ENCODE measurements at regions not wholly inside any gene's neighbourhood (a gene's known extent, or its start where the extent isn't known, plus 50 kb on each side); places are given as distances from the start of the nearest gene placed in this dataset.

GRCh38 chr1:235019471-235019870, 109.2 kb downstream of the TOMM20 start:
- no peak overlapping the region for H3K27ac ChIP-seq (replicated peaks)
- no peak overlapping the region for H3K4me3 ChIP-seq (replicated peaks; ENCODE audit: insufficient read depth, low read length)
- H3K27me3 ChIP-seq (ENCODE audit: insufficient read depth, poor library complexity, severe bottlenecking) = no peaks in the 10 kb centered on the region
- no peak for DNase-seq (ENCODE audit: low read depth in 1 of 2, low spot score in 1 of 2)
- TF ChIP-seq GABPA (IDR thresholded peaks at IDR 0.05; ENCODE audit: low read depth) = no peak
- no peak for TF ChIP-seq SPI1 (IDR thresholded peaks at IDR 0.05; ENCODE audit: borderline replicate concordance, low read depth)
- TF ChIP-seq, protein P1, sequence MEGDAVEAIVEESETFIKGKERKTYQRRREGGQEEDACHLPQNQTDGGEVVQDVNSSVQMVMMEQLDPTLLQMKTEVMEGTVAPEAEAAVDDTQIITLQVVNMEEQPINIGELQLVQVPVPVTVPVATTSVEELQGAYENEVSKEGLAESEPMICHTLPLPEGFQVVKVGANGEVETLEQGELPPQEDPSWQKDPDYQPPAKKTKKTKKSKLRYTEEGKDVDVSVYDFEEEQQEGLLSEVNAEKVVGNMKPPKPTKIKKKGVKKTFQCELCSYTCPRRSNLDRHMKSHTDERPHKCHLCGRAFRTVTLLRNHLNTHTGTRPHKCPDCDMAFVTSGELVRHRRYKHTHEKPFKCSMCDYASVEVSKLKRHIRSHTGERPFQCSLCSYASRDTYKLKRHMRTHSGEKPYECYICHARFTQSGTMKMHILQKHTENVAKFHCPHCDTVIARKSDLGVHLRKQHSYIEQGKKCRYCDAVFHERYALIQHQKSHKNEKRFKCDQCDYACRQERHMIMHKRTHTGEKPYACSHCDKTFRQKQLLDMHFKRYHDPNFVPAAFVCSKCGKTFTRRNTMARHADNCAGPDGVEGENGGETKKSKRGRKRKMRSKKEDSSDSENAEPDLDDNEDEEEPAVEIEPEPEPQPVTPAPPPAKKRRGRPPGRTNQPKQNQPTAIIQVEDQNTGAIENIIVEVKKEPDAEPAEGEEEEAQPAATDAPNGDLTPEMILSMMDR (IDR thresholded peaks at IDR 0.05; ENCODE audit: insufficient read depth, low read length) = no peak
- TF ChIP-seq POLR2AphosphoS5 (IDR thresholded peaks at IDR 0.05; ENCODE audit: low read depth) = no peak
- TF ChIP-seq REST (IDR thresholded peaks at IDR 0.05; ENCODE audit: insufficient replicate concordance, low read depth) = no peak

- Histone ChIP-seq H3K27ac (replicated peaks) (no peak overlapping the region), H3K4me3 (replicated peaks; ENCODE audit: insufficient read depth, low read length) (no peak overlapping the region), H3K27me3 (ENCODE audit: insufficient read depth, poor library complexity, severe bottlenecking) (no peaks in the 10 kb centered on the region)
- TF ChIP-seq GABPA (IDR thresholded peaks at IDR 0.05; ENCODE audit: low read depth) (no peak), POLR2AphosphoS5 (IDR thresholded peaks at IDR 0.05; ENCODE audit: low read depth) (no peak)
- TF ChIP-seq, protein P1 (IDR thresholded peaks at IDR 0.05; ENCODE audit: insufficient read depth, low read length) = no peak
- no peak for DNase-seq (ENCODE audit: low read depth in 1 of 2, low spot score in 1 of 2)
These were observed 109.8 kb downstream of the TOMM20 start for GRCh38 chr1:235018720-235019444.

DNA sequence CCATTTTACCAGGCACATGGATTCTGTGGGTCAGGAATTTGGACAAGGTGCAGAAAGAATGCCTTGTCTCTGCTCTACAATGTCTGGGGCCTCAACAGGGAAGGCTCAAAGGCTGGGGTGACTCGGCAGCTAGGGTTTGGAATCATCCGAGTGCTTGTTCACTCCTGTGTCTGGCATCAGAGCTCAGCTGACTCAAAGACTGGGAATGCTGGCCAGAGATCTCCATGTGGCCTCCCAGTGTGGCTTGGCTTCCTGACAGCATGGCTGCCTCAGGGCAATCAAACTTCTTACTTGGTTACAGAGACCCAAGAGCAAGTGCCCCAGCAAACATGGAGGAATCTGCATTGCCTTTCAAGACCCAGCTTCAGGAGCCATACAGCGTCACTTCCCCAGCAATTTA, 110.5 kb downstream of the TOMM20 start:
- H3K27ac ChIP-seq (replicated peaks) = no peak overlapping the region
- no peak overlapping the region for H3K4me3 ChIP-seq (replicated peaks; ENCODE audit: insufficient read depth, low read length)
- no peak for DNase-seq (ENCODE audit: low read depth in 1 of 2, low spot score in 1 of 2)
- TF ChIP-seq, protein P1 (IDR thresholded peaks at IDR 0.05; ENCODE audit: insufficient read depth, low read length) = no peak
- no peak for TF ChIP-seq SPI1 (IDR thresholded peaks at IDR 0.05; ENCODE audit: borderline replicate concordance, low read depth)
- no peak for TF ChIP-seq GABPA (IDR thresholded peaks at IDR 0.05; ENCODE audit: low read depth)
- no peak for TF ChIP-seq POLR2AphosphoS5 (IDR thresholded peaks at IDR 0.05; ENCODE audit: low read depth)
- TF ChIP-seq REST (IDR thresholded peaks at IDR 0.05; ENCODE audit: insufficient replicate concordance, low read depth) = no peak
- no peaks in the 10 kb centered on the region for H3K27me3 ChIP-seq (ENCODE audit: insufficient read depth, poor library complexity, severe bottlenecking)

- H3K27ac ChIP-seq (replicated peaks) = no peak overlapping the region
- no peak overlapping the region for H3K4me3 ChIP-seq (replicated peaks; ENCODE audit: insufficient read depth, low read length)
- TF ChIP-seq REST (IDR thresholded peaks at IDR 0.05; ENCODE audit: insufficient replicate concordance, low read depth) (no peak), SPI1 (IDR thresholded peaks at IDR 0.05; ENCODE audit: borderline replicate concordance, low read depth) (no peak)
- TF ChIP-seq, protein P1 (IDR thresholded peaks at IDR 0.05; ENCODE audit: insufficient read depth, low read length) = no peak
- no peaks in the 10 kb centered on the region for H3K27me3 ChIP-seq (ENCODE audit: insufficient read depth, poor library complexity, severe bottlenecking)
- DNase-seq (ENCODE audit: low read depth in 1 of 2, low spot score in 1 of 2) = no peak
These were observed 110.9 kb downstream of the TOMM20 start for GRCh38 chr1:235017719-235018118.

Data from HL-60 (cell line).